HG02678 (cell line): ENCODE measurements at regions not wholly inside any gene's neighbourhood (a gene's known extent, or its start where the extent isn't known, plus 50 kb on each side); places are given as distances from the start of the nearest gene placed in this dataset.
A peak's percentile ranks its signal among the peaks of the same experiment; 100 is the strongest.
"Not testable (repeated sequence)": the region's sequence is repeated elsewhere in the genome, so short reads cannot be mapped to it uniquely, and the experiment has no call there.

Experiments used
- ATAC-seq: cut with Tn5 transposase; IDR thresholded peaks from one replicate; pipeline ENCODE4 v1.9.1; 2021; ENCODE audit warnings: mild to moderate bottlenecking, moderate library complexity; ENCODE audit not compliant: unreplicated experiment

DNA sequence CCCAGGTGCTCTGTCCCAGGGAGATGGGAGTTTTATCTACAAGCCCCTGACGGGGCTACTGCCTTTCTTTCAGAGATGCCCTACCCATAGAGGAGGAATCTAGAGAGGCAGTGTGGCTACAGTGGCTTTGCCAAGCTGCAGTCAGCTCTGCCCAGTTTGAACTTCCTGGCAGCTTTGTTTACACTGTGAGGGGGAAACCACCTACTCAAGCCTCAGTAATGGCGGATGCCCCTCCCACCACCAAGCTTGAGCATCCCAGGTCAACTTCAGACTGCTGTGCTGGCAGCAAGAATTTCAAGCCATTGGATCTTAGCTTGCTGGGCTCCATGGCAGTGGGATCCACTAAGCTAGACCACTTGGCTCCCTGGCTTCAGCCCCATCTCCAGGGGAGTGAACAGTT is 53.1 kb upstream of the TMEM252 start:
- ATAC-seq: not testable (repeated sequence)

DNA sequence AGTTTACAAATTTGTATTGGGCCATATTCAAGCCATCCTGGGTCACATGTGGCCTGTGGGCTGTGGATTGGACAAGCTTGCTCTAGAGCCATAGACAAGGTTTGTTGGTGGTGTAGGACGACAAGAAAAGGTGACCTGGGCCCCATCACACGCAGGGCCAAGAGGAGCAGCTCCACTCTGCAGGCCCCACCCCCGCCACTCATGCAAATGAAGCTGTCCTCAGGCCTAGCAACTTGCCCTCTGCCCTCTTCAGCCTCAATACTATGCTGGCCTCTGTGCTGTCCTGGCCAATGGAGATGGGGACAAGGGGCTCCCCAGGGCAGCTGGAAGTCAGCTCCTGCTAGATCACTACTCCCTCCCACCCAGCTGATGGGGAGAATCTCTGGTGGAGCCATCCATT is 55.2 kb upstream of the TMEM252 start:
- no peak for ATAC-seq

DNA sequence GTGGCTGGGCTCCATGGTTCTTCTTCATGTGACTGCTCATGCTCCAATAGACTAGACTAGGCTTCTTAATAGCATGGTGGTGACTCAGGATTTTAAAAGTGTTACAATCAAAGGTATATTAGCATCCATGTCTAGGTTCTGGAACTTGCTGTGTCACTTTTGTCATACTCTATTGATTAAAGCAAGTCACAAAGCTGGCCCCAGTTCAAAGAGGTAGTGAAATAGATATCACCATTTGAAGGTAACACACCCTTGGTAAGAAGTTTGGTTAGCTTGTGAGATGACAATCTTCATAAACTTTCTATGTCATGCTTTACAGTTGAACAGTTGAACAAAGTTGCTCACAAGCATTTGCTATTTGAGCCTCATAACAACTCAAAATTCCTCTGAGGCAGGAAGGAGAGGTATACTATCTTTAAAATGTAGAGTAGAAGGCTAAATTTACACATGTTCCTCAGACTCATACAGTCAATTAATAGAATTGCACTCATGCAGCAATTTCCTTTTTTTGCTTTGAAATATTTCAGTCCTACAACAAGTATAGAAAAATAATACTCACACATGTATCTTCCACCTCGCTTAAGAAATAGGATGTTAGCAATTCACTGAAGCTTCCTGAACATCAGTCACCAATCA is 56.8 kb upstream of the TMEM252 start:
- ATAC-seq: no peak

DNA sequence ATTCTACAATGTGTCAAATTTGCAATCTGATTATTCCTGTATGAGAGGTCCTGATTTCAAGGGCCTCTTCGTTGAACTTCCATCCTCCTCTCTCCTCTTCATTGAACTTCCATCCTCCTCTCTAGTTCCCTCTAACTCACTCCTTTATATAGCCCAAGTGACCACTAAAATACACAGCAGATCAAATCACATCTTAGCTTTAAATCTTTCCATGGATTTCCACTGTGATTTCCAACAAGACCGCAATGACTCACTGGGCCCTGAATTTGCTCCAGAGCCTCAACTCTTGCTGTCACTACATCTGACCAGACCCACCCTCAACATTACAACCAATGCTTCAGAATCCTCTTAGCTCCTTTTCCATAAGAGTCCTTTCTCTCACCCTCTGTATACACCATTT is 59.1 kb upstream of the TMEM252 start:
- no peak for ATAC-seq

DNA sequence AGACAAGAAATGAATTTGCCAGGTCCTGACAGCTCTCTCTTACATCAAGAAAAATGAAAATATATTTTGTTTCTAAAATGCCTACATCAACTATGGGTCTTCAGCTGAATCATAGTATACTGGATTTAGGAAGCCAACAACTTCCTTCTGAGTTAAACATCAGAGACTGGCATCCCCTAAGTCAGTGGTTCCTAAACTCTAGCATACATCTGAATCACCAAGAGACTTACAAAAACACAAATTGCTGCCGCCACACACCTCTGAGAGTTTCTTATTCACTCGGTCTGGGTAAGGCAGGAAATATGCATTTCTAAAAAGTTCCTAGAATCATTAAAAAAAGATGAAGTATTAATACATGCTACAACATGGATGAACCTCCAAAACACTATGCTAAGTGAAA is 60.4 kb upstream of the TMEM252 start:
- ATAC-seq: no peak

DNA sequence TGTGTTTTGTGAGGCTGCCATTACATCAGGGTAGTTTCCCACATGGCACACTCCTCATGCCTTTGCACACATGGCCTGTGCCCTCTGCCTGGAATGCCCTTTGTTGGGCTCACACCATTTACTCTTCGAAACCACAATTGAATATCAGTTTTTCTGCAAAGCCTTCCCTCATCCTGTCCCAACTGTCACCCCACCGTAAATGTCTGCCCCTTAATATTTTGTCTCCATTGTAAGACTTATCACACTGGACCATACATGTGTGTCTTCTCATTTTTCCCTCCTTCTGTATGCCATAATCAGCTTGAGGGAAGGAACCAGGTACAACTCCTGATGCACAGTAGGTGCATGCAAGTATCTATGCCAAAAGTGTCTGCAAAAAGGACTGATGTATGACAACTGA is 62.7 kb upstream of the TMEM252 start:
- no peak for ATAC-seq

DNA sequence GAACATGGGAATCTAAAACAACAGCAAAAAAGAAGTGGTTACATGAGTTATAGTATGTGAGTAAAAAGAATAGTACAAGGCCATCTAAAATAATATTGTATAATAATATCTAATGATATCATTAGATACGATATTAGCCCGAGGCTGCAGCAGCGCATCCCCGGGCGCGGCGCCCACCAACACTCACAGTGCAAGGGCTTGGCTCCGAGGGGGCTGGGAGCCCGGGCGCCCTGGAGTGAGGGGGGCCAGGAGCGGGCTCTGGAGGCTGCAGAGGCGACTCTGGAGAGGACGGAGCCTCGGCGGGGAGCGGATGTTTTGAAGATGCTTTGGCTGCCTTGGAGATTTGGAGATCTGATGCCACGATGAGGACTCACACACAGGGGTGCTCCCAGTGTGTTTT is 68.1 kb upstream of the TMEM252 start:
- ATAC-seq: no peak

DNA sequence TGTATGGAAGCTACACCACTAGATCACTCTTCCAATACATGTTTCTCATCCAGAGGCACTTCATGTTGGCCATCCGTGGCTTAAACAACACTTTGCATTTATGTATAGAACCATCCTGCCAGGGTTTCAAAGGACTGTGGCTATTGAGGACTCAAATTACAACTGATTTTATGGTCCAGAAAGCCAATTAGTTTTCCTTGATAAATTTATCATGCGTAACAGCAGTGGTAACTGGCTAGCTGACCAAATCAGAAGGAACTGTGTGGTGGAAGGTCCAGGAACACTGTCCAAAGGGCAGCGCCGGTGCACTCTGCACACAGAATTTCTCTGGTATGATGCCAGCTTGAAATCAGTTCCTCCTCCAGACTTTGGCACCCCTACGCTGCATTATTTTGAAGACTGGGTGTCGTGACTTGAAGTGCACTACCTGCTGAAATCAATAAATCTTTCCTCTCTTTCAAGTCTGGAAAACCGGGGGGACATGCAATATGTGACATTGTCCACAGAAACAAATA is 69.3 kb upstream of the TMEM252 start:
- ATAC-seq: no peak

DNA sequence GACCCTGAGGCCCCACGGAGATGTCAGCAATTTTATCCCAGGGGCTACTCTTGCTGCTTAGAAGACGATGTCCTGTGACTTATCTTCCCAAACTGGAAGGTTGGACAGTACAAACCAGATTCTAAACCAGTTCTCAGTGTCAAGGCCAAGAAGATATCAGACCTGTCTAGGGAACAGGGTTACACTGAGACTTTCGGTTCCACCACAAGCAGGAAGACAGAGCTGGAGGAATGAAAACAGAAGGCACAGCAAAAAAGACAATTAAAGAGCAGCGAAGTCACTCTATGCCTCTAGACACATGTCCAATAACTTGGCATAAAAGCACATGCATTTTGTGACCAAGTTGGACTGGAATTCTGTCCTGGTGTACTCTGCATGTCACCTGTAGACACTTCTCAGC is 73.4 kb upstream of the TMEM252 start:
- ATAC-seq: no peak

DNA sequence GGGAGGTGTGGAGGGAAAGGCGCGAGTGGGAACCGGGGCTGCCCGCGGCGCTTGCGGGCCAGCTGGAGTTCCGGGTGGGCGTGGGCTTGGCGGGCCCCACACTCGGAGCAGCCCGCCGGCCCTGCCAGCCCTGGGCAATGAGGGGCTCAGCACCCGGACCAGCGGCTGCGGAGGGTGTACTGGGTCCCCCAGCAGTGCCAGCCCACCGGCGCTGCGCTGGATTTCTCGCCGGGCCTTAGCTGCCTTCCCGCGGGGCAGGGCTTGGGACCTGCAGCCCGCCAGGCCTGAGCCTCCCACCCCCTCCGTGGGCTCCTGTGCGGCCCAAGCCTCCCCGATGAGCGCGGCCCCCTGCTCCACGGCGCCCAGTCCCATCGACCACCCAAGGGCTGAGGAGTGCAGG is 76.3 kb upstream of the TMEM252 start:
- not testable (repeated sequence) for ATAC-seq

DNA sequence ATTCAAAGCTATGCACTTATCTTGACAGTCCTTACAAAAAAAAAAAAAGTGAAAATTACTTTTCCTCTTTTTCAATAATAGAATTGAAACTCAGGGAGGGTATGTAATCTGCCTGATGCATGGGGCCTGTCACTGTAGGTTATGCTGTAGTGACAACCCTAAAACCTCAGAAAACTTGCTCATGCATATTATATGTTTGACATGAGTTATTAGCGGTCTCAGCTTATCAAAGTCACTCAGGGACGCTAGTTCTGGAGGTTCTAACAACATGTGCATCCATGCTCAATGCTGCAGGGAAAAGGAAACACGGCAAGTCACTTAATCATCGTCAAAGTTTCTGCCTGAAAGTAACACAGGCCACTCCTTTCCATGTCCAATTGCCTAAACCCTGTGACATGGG is 78.4 kb upstream of the TMEM252 start:
- ATAC-seq: no peak

DNA sequence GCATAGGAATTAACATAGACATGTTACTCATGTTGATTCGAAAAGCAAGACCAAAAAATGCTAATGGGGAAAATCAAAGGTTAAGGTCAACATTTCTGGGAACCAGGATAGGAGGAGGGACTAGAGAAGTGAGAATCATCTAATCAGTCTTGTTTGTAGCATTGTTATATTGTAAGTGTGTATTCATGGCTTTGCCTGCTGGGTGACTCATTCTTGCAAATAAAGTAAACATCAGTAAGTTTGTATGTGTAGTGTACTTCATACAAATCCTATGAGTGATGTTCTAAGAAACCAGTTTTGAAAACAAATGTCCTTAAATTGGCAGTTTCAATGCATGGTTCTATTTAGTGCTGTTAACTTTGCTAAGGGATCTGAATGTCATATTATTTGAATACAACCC is 79.0 kb upstream of the TMEM252 start:
- no peak for ATAC-seq

DNA sequence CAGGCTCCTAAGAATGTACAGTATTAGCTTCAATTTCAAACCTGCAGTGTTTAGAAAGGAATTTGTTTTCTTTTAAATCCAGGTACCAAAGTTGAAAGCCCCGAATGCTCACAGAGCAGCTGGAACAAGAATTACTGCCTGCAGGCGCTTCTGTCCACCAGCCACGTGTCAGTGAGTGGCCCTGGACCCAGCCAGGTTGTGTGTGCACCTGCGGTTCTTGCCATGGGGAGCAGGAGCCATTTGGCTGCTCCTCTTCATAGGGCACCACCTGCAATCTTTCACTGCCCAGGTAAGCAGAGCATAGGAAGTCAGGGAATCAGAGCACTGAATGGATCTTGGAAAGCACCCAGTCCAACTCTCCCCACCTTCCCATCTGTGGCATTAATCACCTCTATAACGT is 79.5 kb upstream of the PIP5K1B start:
- ATAC-seq: no peak

DNA sequence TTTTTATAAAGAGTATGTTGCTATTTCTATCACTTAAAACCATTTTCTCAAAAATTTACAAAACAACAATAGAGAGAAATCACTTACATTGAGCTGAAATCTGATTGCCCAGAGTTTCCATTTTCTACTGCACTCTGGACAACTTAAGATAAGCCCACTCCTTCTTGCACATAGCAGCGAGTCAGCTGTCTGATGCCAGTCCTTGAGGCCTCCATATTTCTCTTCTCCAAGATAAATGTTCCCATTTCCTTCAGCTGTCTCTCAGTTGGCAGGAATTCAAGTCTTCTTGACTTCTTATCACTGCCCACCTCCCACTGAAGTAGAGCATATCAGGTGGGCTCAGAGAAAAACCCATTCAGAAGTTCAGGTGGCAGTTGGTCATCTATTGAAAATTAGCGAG is 78.5 kb upstream of the PIP5K1B start:
- ATAC-seq: no peak

DNA sequence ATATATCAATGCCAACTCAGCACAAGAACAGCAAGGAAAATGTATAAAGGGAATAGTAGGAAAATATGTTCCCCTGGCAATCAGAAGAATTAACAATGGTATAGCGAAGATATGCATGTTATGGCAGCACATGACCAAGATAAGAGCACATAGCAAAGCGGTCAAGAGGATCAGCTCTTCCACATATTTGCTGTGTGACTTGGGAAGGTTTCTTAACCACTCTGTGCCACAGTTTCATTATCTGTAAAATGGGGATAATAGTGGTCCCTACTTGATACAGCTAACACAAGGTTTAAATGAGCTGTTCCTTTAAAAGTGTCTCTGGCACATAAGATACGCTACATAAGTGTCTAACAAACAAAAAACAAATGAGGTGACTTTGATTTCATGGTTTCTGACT is 77.9 kb upstream of the PIP5K1B start:
- ATAC-seq: no peak

DNA sequence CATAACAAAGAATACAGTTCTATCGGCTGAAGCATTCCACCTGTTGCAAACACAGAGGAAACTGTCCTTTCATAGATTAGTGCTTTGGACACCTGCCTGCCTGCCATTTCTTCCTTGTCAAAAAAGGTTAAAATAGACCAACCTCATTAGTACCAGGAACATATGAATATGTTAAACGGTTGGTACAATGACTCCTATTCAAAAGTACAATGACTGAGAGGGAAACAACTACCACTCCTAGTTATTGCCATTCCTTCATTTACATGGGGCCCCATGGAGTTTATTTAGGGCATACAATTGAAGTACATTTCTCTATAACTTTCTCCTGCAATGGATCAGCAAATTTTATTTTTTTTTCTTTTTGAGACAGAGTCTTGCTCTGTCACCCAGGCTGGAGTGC is 77.4 kb upstream of the PIP5K1B start:
- no peak for ATAC-seq

DNA sequence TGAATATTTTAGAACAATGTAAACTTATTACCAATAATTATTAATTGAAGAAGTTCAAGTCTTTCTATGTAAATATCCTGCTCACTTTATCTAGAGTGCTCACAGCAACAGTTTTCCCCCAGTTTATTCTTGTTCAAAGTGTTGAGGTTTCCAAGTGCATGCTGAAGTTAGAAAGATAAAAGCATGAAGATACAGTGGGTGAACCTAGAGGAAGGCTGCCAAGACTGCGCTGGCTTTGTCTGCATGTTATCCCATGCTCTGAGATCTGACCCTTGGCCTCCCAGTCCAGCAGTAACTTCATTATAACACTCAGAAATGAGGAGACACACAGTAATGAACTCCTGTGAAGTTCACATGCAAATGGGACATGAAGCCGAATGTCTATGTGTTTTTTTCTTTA is 76.0 kb upstream of the PIP5K1B start:
- ATAC-seq: no peak

DNA sequence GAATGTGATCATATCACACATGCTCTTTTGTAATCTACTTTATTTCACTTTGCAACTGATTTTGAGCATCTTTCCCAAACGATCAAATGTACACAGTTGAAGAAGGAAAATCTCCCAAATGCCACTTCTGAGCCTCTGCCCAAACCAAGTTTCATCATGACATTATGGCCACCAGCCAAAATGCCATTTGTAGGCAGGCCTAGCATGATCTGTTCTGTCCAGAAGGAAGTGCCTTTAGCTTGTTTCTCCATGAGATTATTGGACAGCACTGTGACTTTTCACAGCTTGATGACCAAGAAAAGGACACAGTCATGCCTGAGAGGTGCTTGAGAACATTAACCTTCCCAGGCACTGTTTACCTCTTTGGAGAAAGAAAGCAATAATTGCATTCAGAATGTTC is 73.2 kb upstream of the PIP5K1B start:
- no peak for ATAC-seq

DNA sequence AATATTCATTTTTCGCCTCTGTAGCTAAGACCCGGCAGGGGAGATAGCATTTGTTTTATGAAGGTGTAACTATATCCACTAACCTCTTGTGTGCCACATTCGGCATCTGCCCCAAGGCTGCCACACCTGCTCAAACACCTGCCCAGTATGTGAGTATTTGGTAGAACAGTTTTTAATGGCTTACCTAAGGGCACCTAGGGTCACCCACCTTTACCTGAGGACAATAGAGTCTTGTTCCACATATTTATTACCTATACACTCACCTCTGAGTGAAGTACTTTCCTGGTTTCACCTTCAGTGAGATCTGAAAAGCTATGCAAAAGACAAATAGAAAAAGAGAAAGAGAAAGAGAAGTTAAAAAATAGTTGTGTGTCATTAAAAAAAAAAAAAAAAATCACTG is 68.0 kb upstream of the PIP5K1B start:
- no peak for ATAC-seq

DNA sequence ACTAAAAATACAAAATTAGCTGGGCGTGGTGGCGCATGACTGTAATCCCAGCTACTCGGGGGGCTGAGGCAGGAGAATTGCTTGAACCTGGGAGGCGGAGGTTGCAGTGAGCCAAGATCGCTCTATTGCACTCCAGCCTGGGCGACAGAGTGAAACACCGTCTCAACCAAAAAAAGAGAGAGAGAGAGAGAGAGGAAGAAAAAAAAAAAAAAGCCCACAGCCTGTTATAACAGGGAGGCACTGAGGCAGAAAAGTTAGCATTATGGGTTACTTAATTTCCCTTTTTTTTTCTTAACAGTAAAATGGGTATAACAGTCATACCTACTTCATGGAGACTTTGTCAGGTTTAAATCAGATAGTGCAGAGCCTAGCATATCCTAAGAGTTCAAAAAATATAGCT is 65.8 kb upstream of the PIP5K1B start:
- not testable (repeated sequence) for ATAC-seq

DNA sequence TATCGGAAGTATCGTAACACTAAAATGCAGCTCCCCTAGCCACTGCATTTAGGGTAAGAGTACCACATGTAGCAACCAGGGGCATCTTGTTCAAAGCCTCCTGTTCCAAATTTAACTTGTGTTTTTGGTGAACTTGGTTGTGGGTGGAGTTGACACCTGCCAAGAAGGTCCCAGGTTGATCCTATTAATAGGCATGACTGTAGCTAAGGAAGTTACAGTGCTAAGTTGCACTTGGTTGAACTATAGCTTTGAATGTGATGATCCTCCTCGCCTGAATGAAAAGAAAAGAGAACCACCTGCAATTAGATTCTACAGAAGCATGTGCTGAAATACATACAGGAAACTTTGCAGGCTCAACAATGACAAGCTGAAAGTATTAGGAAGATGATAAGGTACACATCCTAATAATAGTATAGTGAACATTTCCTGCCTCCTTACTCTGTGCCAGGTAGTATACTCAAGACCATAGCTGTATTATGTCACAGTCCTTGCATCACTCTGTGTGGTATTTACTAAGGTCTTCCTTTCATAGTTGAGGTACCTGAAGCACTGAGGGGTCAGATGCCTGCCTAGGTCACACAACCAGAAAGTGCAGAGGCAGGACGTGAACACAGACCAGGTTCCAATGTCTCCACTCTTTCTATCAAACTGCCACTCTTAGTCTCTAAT is 64.5 kb upstream of the PIP5K1B start:
- ATAC-seq: peak; percentile 35

DNA sequence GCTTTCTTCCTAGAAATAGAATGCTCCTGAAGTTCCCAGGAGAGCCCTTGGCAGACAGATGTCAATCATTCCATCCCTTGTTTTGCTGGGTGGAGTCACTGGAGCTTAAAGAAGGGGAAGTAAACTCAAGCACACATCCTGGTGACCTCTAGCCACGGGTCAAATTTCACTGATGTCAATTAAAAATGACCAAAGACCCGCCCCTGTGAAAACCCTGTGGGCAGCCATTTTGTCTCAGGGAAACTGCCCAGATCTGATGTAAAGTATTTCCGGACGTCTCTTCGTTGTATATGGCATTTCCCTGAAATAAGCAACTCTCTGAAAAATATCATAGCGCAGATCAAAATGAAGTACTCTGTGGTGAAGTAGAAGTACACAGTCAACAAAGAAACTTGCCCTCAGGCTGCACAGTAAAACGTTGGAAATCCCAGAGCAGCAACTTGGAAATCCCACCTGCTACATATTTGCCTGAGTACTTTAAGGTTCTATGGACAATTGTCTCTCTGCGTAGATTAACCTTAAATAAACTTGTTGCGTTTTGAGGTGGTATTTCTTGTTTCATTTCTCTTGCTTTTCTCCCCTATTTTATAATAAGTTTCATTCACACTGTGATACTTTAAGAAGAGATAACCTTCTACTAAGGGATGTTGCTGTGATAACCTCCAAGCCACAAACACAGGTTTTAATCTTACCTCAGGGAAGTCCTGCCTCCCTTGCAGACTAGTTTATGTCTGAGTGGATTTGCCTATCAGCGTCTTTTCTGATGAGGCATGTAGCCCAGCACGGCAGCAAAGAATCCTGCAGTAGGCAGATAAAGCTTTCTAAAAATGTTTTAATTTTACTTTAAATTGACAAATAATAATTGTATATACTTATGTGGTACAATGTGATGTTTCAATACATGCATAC is 60.9 kb upstream of the PIP5K1B start:
- ATAC-seq: peak; percentile 57
